ENCODE measurements at regions not wholly inside any gene's neighbourhood (a gene's known extent, or its start where the extent isn't known, plus 50 kb on each side); places are given as distances from the start of the nearest gene placed in this dataset.

GRCh38 chr15:35622641-35623340 lies 76.8 kb upstream of the DPH6 start (continued):
- TF ChIP-seq PKNOX1 (IDR thresholded peaks at IDR 0.05) (no peak), EGR1 (IDR thresholded peaks at IDR 0.05; ENCODE audit: borderline replicate concordance in 1 of 2, low read depth in 2 of 2, low read length in 2 of 2) (no peak), NR2C1 (IDR thresholded peaks at IDR 0.05) (no peak), DPF2 (IDR thresholded peaks at IDR 0.05) (no peak), POLR2AphosphoS5 (IDR thresholded peaks at IDR 0.05; ENCODE audit: low read length) (no peak)

DNA sequence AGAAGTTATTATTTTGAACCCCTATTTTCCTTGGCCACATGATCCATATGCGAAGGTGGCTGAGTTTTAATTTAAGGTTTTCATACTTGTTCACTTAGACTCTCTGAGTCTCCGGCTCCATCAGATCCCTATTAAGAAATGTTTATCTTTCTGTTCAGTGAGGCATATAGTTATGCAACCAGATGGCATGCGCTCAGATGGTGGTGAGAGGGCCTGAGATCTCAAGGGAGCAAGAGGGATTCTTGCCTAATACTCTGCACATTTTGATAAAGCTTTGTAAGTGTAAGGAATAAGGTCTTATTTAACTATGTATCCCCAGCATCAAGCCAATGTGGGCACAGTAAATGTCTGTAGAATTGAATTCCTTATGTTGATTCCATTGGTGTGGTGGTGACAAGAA lies 78.9 kb upstream of the DPH6 start:
- H3K27me3 ChIP-seq (replicated peaks in 1 of 2; ENCODE audit: control insufficient read depth in 2 of 2, insufficient read depth in 2 of 2, low read length in 1 of 2), result no peaks in the 10 kb centered on the region
- no peaks in the 10 kb centered on the region for H3K4me1 ChIP-seq (ENCODE audit: control insufficient read depth, insufficient read depth, low read length)
- ChIA-PET POLR2A (no interaction called here), CTCF (no interaction called here), RAD21 (ENCODE audit: unreplicated experiment) (no interaction called here), SMC1A (ENCODE audit: uncharacterized antibody, unreplicated experiment) (no interaction called here)
- no peak overlapping the region for H2AFZ ChIP-seq (ENCODE audit: control insufficient read depth, low read depth, low read length)
- H3K4me2 ChIP-seq (ENCODE audit: control insufficient read depth, insufficient read depth), result no peak overlapping the region
- H3K36me3 ChIP-seq (ENCODE audit: control insufficient read depth in 2 of 2, insufficient read depth in 2 of 2, low read length in 1 of 2), result no peaks in the 10 kb centered on the region
- H3K27ac ChIP-seq (ENCODE audit: control insufficient read depth, insufficient read depth), result no peak overlapping the region
- DNase-seq (ENCODE audit: low read depth, low spot score) (no peak), ATAC-seq (no peak), FAIRE-seq (no peak)
- in situ Hi-C loops (cut with MboI) (no loop called here), intact Hi-C loops (cut with micrococcal nuclease; ENCODE audit: unreplicated experiment) (no loop called here)
- 98% methylated on average over 3 of the region's 3 CpGs for WGBS (ENCODE audit: insufficient coverage, insufficient replicate concordance, low lambda C conversion rate, missing lambda C conversion rate)
- H3K79me2 ChIP-seq (ENCODE audit: control insufficient read depth, insufficient read depth, low read length), result no peaks in the 10 kb centered on the region
- no peaks in the 10 kb centered on the region for H4K20me1 ChIP-seq (ENCODE audit: control insufficient read depth, insufficient read depth)
- TF ChIP-seq PAX8 (IDR thresholded peaks at IDR 0.05), result no peak
- TF ChIP-seq TCF3 (IDR thresholded peaks at IDR 0.05; ENCODE audit: borderline replicate concordance, insufficient read depth, low read depth, low read length), result no peak
- TF ChIP-seq, protein P1, sequence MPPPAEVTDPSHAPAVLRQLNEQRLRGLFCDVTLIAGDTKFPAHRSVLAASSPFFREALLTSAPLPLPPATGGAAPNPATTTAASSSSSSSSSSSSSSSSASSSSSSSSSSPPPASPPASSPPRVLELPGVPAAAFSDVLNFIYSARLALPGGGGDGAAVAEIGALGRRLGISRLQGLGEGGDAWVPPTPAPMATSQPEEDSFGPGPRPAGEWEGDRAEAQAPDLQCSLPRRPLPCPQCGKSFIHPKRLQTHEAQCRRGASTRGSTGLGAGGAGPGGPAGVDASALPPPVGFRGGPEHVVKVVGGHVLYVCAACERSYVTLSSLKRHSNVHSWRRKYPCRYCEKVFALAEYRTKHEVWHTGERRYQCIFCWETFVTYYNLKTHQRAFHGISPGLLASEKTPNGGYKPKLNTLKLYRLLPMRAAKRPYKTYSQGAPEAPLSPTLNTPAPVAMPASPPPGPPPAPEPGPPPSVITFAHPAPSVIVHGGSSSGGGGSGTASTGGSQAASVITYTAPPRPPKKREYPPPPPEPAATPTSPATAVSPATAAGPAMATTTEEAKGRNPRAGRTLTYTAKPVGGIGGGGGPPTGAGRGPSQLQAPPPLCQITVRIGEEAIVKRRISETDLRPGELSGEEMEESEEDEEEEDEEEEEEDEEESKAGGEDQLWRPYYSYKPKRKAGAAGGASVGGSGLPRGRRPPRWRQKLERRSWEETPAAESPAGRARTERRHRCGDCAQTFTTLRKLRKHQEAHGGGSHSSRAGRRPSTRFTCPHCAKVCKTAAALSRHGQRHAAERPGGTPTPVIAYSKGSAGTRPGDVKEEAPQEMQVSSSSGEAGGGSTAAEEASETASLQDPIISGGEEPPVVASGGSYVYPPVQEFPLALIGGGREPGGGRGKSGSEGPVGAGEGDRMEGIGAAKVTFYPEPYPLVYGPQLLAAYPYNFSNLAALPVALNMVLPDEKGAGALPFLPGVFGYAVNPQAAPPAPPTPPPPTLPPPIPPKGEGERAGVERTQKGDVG (CRISPR knock-in tag; IDR thresholded peaks at IDR 0.05), result no peak
- no peak for TF ChIP-seq MEF2B (IDR thresholded peaks at IDR 0.05; ENCODE audit: partially characterized antibody, poor library complexity, severe bottlenecking)
- TF ChIP-seq NR2F1 (conservative IDR thresholded peaks at IDR 0.05), result no peak
- TF ChIP-seq CBX3 (IDR thresholded peaks at IDR 0.05; ENCODE audit: borderline replicate concordance, low read depth), result no peak
- no peak for TF ChIP-seq STAT1 (conservative IDR thresholded peaks at IDR 0.05)
- no peak for TF ChIP-seq ZNF687 (IDR thresholded peaks at IDR 0.05)
- BruUV-seq (replicated peaks), result no TSS peak
- no peaks in the 10 kb centered on the region for H3K9me3 ChIP-seq (replicated peaks; ENCODE audit: control insufficient read depth, insufficient read depth, low read length)
- H3K4me3 ChIP-seq, result no peak overlapping the region
- H3K9ac ChIP-seq (ENCODE audit: control insufficient read depth, insufficient read depth, low read length), result no peak overlapping the region

All from GM12878 (cell line).